ENCODE measurements at regions not wholly inside any gene's neighbourhood (a gene's known extent, or its start where the extent isn't known, plus 50 kb on each side); places are given as distances from the start of the nearest gene placed in this dataset.

DNA sequence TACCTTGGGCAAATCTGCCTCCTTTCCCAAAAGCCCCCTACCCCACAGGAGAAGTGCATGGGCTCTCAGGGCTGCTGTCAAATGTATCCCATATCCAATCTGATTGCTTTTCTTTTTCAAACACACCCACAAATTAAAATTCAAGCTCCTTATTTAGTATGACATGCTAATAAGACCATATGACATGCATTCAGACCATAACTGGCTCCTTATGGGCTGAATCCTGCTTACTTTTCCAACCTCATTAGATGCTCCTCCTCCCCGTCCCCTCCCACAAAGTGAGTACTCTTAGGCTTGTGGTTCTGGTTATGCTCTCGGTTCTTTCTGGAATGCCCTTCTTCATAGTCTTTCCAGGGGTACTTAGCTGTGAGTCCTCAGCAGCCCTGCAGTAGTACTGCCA lies 59.0 kb upstream of the TOM1L1 start:
- no peak for DNase-seq

DNA sequence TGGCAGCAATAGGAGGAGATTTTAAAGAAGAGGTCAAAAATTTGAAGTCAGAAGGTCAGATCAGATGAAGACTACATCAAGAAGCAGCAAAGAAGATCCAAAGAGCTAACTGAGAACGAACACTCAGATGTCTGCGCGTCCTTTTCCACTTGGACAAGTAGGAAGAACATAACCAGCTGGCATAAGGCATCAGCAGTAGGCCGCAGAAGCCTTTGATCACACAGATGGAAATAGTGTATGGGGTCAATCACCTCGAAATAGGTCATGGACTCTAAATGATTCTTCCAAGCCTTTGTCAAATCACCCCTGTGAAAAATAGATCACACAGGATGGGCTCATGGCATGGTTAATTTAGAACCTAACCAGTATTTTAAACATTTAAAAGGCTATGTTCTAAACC lies 56.4 kb upstream of the TOM1L1 start:
- no peak for DNase-seq

DNA sequence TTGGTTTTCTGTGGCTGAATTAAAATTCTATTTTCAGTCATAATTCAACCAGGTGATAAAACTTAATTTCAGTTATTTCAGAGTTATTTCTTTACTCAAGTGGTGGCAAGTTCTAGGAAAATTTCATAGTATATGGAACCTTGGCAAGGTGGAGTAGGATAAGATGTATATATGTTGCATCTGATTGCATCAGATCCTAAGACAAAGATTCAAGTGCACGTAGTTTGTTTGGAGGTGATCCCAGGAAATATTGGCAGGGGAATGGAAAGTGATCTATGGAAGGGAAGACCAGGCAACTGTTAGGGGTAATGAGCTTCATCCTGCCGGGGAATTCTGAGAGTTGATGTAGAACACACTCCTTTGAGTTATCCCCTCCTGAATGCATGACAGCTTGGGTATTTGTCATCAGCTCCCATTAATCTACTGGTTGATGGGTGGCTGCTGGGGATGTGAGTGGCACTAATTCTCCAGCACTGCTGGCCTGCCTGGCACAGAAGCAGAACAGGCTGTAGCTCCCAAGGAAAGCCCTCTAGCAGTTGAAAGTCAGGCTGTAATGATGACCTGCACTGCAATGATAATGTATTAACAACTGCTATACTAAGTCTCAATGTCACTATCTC lies 52.2 kb upstream of the TOM1L1 start:
- no peak for DNase-seq

- DNase-seq = no peak
Observed at GRCh38 chr17:54849660-54850059, 51.0 kb upstream of the TOM1L1 start.
